ENCODE measurements at regions not wholly inside any gene's neighbourhood (a gene's known extent, or its start where the extent isn't known, plus 50 kb on each side); places are given as distances from the start of the nearest gene placed in this dataset.

- TF ChIP-seq USF1 (IDR thresholded peaks at IDR 0.05) (no peak), YY1 (IDR thresholded peaks at IDR 0.05; ENCODE audit: low read depth) (no peak), TEAD4 (IDR thresholded peaks at IDR 0.05) (no peak), TAF1 (IDR thresholded peaks at IDR 0.05; ENCODE audit: low read depth) (no peak), REST (IDR thresholded peaks at IDR 0.05; ENCODE audit: low read depth) (no peak), RAD21 (IDR thresholded peaks at IDR 0.05; ENCODE audit: low read depth) (no peak), EP300 (IDR thresholded peaks at IDR 0.05; ENCODE audit: borderline replicate concordance) (no peak), MAX (IDR thresholded peaks at IDR 0.05) (no peak), TCF12 (IDR thresholded peaks at IDR 0.05; ENCODE audit: low read depth) (no peak), ZBTB7A (IDR thresholded peaks at IDR 0.05; ENCODE audit: low read depth) (no peak)
Observed at GRCh38 chr17:6233856-6234255, 163.7 kb downstream of the WSCD1 start.
